ENCODE measurements at regions not wholly inside any gene's neighbourhood (a gene's known extent, or its start where the extent isn't known, plus 50 kb on each side); places are given as distances from the start of the nearest gene placed in this dataset.

DNA sequence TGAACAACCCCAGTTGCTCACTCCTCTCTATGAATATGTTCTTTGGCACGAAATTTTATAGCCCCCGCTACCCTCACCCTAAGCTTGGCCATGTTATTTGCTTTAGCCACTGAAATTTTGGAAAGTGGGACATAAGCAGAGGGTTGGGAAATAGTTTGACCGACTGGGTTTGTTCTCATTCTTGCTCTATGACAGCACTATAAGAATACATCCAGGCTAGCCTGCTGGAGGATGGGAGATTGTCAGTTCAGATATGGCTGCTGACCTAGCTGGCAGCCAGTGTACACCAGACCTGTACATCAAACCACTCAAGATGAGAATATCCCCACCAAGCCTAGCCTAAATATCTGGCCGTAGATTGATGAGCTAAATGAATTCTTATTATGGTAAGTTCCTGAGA lies 298.1 kb downstream of the PDGFC start:
- Histone ChIP-seq H3K79me2 (ENCODE audit: control insufficient read depth, insufficient read depth, low read length) (no peaks in the 10 kb centered on the region), H2AFZ (ENCODE audit: low read depth, low read length) (no peak overlapping the region), H3K27ac (ENCODE audit: insufficient read depth, low read depth, low read length) (no peak overlapping the region), H3K36me3 (ENCODE audit: control insufficient read depth in 2 of 2, extremely low read depth in 1 of 2, insufficient read depth in 2 of 2, low read length in 2 of 2) (no peaks in the 10 kb centered on the region), H3K9ac (replicated peaks; ENCODE audit: extremely low read depth, insufficient read depth, low read length) (no peak overlapping the region), H3K27me3 (ENCODE audit: control insufficient read depth in 2 of 2, insufficient read depth in 2 of 2, low read length in 2 of 2) (no peaks in the 10 kb centered on the region), H3K4me1 (ENCODE audit: control insufficient read depth, extremely low read depth, insufficient read depth, low read length) (no peaks in the 10 kb centered on the region), H3K9me1 (replicated peaks; ENCODE audit: control insufficient read depth, extremely low read depth, insufficient read depth, low read length) (no peaks in the 10 kb centered on the region), H4K20me1 (replicated peaks; ENCODE audit: control insufficient read depth, extremely low read depth, insufficient read depth, low read length) (no peaks in the 10 kb centered on the region), H3K4me3 (replicated peaks in 1 of 3; ENCODE audit: insufficient read depth in 1 of 3, low read depth in 1 of 3, low read length in 3 of 3) (no peak overlapping the region), H3K9me3 (replicated peaks; ENCODE audit: control insufficient read depth, insufficient read depth, low read length) (no peaks in the 10 kb centered on the region), H3K4me2 (ENCODE audit: insufficient read depth, low read length) (no peak overlapping the region)
- ChIA-PET POLR2A (no interaction called here), CTCF (interaction anchor here (1.0 to 3.9 kb wide), 3 partner anchors 11 to 199 kb away, joined by 3 to 34 read pairs (median 5); no protein-coding TSS in a partner anchor)
- TF ChIP-seq POLR2A (IDR thresholded peaks at IDR 0.05; ENCODE audit: low read depth, low read length) (no peak), FOS (IDR thresholded peaks at IDR 0.05; ENCODE audit: borderline replicate concordance, insufficient read depth, low read length) (no peak), MYC (IDR thresholded peaks at IDR 0.05; ENCODE audit: low read depth, low read length) (no peak), GATA2 (IDR thresholded peaks at IDR 0.05; ENCODE audit: insufficient read depth, insufficient read length, low read depth, low read length) (no peak), EZH2 (IDR thresholded peaks at IDR 0.05; ENCODE audit: borderline replicate concordance, low read depth, low read length, severe bottlenecking) (no peak), MAX (IDR thresholded peaks at IDR 0.05; ENCODE audit: insufficient read depth, insufficient read length) (no peak), POLR2AphosphoS5 (IDR thresholded peaks at IDR 0.05; ENCODE audit: insufficient read depth, low read depth, low read length) (no peak), JUN (IDR thresholded peaks at IDR 0.05; ENCODE audit: borderline replicate concordance, insufficient read depth, insufficient read length, low read depth) (no peak)
- TF ChIP-seq, protein P1, sequence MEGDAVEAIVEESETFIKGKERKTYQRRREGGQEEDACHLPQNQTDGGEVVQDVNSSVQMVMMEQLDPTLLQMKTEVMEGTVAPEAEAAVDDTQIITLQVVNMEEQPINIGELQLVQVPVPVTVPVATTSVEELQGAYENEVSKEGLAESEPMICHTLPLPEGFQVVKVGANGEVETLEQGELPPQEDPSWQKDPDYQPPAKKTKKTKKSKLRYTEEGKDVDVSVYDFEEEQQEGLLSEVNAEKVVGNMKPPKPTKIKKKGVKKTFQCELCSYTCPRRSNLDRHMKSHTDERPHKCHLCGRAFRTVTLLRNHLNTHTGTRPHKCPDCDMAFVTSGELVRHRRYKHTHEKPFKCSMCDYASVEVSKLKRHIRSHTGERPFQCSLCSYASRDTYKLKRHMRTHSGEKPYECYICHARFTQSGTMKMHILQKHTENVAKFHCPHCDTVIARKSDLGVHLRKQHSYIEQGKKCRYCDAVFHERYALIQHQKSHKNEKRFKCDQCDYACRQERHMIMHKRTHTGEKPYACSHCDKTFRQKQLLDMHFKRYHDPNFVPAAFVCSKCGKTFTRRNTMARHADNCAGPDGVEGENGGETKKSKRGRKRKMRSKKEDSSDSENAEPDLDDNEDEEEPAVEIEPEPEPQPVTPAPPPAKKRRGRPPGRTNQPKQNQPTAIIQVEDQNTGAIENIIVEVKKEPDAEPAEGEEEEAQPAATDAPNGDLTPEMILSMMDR (IDR thresholded peaks at IDR 0.05; ENCODE audit: extremely low read depth in 1 of 2, insufficient read depth in 1 of 2, low read depth in 1 of 2, low read length in 2 of 2): no peak
- dilution Hi-C loops (cut with MboI; ENCODE audit: extremely low pct_ligation_motif_present, low sequenced_read_pairs): no loop called here
- intact Hi-C loops (cut with micrococcal nuclease): loop anchor here (10.0 kb wide), 1 partner anchor 371 kb away; no protein-coding TSS in a partner anchor
- no TSS peak for BruUV-seq (replicated peaks)
- DNase-seq (ENCODE audit: low read depth, low spot score): no peak
- FAIRE-seq: no peak

Measured in endothelial cell of umbilical vein (primary cell).